NOMO-1 (cell line): ENCODE measurements at regions not wholly inside any gene's neighbourhood (a gene's known extent, or its start where the extent isn't known, plus 50 kb on each side); places are given as distances from the start of the nearest gene placed in this dataset.

Source experiments
- DNase-seq, 2 experiments: peaks; one replicate each; lab custom pipeline; 2025; ENCODE audit not compliant: unreplicated experiment in 2 of 2; lab: John Stamatoyannopoulos, UW

GRCh38 chr1:30342535-30343141 is 380.7 kb downstream of the MATN1 start:
- DNase-seq: no peak

- DNase-seq: no peak
Measured at GRCh38 chr1:30340934-30341333, 382.5 kb downstream of the MATN1 start.

DNA sequence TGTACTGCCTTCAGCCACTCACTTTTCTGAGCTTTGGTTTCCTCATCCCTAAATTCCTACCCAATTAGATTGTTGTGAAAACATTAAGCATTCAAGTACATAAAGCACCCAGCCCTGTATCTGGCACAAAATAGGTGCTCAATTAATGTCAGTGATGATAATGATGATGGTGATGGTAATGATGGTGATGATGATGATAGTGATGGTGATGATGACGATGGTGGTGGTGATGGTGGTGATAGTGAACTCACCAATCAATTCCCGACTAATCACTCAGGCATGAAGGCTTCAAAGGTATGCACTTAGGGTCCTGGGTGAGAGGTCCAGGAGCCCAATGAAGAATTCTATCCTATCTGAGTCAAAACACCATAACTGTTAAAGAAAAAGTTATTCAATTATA is 383.5 kb downstream of the MATN1 start:
- no peak for DNase-seq

DNA sequence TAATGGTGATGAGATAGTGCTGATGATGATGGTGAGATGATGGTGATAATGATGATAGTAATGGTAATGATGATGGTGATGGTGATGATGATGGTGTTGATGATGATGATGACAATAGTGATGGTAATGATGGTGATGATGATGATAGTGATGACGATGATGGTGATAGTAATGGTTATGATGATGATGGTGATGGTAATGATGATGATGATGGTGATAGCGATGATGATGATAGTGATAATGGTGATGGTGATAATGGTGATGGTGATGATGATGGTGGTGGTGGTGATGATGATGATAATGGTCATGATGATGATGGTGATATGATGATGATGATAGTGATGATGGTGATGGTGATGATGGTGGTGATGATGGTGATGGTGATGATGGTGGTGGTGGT is 384.6 kb downstream of the MATN1 start:
- DNase-seq: no peak

DNA sequence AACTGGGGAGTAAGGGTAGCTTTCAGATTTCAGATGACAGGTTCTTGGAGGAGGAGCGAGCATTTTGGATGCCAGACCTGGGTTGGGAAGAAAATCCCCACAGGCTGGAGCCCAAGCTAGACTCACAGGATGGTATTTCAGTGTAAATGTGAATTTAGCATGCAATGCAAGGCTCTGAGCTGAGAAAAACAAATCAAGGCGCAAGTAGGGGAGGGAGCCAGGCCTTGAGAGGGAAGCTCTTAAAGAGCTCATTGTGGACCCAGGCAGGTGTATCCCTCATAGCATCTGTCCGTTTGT is 386.1 kb downstream of the MATN1 start:
- no peak for DNase-seq

- no peak for DNase-seq
Measured at GRCh38 chr1:30336550-30337323, 386.6 kb downstream of the MATN1 start.

DNA sequence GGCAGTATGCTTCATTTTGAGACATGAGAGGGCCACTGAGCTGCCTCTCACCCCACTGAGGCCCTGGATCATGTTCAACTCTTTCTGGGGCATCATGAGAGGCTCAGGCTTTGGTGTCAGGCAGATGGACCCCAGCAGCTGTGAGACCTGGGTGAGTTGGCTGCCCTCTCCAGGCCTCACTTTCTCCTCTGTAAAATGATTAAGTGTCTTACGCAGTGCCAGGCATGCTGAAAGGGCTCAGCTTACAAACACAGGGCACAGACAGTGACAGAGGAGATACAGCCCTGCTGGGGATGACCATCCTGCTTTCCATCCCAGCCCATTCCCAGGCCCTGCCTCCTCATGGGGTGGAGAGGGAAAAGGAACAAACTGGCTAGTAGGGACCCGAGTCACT is 387.4 kb downstream of the MATN1 start:
- DNase-seq: no peak

DNA sequence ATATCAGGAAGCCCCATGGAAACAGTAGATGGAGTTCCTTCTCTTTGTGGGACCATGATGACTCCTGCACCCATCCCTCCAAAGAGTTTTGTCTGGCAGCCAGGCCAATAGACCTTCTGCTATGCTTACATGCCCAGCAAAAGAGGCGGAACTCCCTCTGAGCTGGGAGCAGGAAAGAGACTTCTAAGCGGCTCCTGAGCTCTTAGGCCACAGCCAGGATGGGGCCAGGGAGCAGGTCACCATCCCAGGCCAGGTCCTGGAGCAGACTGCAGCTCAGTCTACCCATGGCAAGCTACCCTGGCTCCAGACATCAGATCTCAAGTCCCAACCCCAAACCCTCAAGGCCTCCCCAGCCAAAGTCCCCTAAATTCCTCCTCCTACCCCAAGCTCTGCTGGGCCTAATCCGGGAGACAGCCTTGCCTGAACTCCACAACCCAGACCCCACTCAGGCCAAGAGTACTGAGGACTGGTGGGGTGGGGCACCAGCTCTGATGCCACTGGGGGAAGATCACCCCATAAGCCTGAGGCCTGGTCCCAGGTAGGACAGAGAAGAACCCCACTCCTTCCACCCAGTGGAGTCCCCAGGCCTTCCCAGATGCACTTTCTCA is 387.9 kb downstream of the MATN1 start:
- DNase-seq: no peak

- no peak for DNase-seq
Measured at GRCh38 chr1:30334767-30335166, 388.6 kb downstream of the MATN1 start.

DNA sequence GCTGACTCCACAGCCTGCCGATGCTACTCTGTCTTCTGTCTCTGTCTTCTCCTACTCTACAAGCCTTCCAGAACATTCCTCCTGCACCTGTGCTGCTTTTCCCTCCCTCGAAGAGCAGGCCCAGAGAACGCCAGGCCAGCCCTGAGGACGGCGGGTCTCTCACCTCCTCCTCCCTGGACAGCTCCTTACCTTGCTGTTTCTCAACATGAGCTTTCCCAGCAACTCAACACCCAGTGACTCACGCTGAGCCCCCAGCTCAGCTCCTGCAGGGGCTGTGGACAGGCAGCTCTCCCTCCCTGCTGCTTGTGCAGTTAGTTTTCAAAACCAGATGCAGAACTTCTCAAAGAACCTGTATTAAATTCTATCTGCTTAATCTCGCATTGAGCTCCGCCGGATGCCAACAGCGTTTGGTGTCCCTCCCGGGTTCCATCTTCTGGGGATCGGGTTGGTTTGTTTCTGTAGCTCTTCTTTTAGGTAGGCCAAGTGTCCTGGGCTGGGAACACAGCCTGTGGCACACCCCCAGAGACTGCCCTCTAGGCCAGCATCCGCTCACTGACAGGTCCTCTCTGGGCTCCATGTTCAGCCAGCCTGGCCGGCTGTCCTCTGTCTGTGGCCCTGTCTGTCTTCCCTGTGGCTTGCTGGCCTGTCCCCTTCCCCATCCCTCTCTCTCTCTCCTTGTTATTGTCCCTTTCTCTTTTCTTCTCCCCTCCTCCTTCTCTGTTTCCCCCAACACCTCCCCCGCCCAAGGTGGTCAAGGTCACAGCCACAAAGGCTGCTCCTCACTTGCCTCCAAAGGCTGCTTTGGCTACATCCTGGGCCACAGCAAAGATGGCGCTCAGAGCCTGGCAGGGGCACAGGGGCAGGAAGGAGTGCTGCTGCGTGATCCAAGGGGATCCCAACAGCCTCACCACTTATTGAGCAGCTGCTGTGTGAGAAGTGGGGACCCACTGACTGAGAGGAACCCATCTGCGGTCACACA is 391.0 kb downstream of the MATN1 start:
- no peak for DNase-seq

GRCh38 chr1:30331415-30332065 is 391.8 kb downstream of the MATN1 start:
- DNase-seq: no peak

- DNase-seq: no peak
Measured at GRCh38 chr1:30330644-30331043, 392.7 kb downstream of the MATN1 start.

GRCh38 chr1:30329802-30330557 is 393.4 kb downstream of the MATN1 start:
- DNase-seq: no peak

DNA sequence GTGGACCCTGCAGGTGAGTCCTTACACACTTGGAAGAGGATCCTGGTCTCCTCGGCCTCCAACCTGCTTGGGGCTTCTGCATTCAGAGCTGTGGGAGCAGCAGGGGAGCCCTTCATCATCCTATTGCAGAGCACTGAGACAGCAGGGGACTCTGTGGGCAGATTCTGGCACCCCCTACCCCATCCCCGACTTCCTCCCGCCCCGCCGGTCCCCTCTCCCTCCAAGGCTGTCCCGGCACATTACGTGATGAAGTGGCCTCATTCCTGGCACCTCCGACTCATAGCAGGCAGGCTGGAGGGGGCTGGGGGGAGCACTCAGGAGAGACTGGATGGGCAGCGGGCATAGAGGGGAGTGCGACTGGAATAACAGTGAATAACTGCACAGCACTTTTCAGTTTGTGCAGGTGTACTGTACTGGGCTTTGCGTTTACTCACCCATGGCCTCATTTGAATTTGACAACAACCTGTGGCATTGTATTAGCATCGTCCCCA is 394.1 kb downstream of the MATN1 start:
- DNase-seq: no peak

- no peak for DNase-seq
Measured at GRCh38 chr1:30328401-30329262, 394.8 kb downstream of the MATN1 start.

- no peak for DNase-seq
Measured at GRCh38 chr1:30328100-30328370, 395.4 kb downstream of the MATN1 start.

GRCh38 chr1:30327370-30328099 is 395.9 kb downstream of the MATN1 start:
- no peak for DNase-seq

DNA sequence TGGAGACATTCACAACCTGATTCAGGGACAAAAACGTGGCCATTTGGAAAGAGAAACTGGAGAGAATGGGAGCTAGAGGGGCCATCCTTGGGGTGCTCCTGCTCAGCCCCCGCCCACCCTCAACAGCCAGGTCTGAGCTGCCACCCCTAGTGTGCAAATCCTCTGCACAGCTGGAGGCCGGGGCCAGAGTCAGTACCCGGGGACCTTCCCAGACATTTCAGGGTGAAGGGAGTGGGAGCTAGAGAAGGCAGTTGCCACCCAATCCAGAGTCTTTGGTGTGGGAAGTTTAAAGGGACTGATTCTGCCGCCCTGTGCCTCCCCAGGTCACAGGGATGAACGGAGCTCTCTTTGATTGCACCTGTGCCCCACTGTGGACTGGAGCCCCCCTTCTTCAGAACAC is 397.4 kb downstream of the MATN1 start:
- no peak for DNase-seq
